GM18502 (cell line): ENCODE measurements at regions not wholly inside any gene's neighbourhood (a gene's known extent, or its start where the extent isn't known, plus 50 kb on each side); places are given as distances from the start of the nearest gene placed in this dataset.

Source experiments
- ATAC-seq: cut with Tn5 transposase; IDR thresholded peaks from one replicate; pipeline ENCODE4 v1.9.1; 2021; ENCODE audit warnings: mild to moderate bottlenecking; ENCODE audit not compliant: unreplicated experiment, poor library complexity

DNA sequence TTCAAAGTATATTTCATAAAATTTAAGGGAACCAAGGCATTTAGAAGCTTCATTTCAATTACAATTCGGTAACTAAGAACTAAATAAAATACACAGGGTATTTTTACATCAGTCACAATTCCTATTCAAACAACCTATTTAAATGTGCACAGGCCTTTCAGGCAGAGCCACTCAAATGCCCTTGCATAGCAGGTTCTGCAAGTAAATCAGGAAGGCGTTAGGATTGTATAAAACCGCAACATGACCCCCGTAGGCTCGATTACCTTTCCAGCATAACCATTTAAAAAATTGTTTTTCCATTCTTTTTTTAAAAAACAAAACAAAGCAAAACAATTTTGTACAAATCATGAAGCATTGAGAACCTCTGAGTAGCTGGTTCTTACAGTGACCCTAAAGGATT, 289.9 kb upstream of the SP8 start:
- ATAC-seq = no peak

DNA sequence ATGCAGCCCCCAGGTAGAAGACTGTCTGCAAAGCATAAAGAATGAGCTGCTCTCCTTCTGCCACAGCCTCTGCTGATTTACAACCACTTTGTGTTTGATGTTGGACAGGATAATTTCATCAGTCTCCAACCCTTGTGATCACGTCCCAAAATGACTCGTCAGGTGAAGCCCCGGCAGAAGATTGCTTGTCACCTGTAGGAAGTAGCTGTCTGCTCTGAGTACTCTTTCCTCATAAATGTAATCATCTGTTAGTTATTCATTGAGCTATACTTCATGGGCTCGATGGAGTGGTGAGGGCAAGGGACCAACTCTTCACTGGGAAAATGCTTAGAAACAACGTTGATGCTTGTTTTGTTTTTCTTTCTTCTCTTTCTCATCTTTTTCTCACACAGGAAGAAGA, 290.9 kb upstream of the SP8 start:
- no peak for ATAC-seq

DNA sequence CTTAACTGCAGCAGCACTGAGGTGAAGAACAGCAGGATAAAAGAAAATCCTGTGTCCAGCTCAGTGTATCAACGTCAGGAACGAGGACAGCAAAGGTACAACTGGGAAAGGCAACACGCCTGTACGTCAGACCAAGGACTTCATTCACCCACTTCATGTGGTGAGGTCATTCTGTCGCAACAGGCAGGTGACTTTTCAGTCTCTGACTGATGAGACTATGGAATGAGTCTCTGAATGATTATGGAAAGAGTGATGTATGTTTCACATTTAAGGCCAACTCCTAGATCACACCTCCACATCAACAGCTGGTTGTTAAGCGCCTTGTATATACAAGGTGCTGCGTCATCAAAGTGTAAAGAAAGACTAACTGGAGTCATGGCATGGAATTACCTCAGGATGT, 297.6 kb upstream of the SP8 start:
- no peak for ATAC-seq

- ATAC-seq = no peak
Observed at GRCh38 chr7:21086688-21087087, 300.0 kb upstream of the SP8 start.

GRCh38 chr7:21089653-21090052, 303.0 kb upstream of the SP8 start:
- ATAC-seq = no peak

DNA sequence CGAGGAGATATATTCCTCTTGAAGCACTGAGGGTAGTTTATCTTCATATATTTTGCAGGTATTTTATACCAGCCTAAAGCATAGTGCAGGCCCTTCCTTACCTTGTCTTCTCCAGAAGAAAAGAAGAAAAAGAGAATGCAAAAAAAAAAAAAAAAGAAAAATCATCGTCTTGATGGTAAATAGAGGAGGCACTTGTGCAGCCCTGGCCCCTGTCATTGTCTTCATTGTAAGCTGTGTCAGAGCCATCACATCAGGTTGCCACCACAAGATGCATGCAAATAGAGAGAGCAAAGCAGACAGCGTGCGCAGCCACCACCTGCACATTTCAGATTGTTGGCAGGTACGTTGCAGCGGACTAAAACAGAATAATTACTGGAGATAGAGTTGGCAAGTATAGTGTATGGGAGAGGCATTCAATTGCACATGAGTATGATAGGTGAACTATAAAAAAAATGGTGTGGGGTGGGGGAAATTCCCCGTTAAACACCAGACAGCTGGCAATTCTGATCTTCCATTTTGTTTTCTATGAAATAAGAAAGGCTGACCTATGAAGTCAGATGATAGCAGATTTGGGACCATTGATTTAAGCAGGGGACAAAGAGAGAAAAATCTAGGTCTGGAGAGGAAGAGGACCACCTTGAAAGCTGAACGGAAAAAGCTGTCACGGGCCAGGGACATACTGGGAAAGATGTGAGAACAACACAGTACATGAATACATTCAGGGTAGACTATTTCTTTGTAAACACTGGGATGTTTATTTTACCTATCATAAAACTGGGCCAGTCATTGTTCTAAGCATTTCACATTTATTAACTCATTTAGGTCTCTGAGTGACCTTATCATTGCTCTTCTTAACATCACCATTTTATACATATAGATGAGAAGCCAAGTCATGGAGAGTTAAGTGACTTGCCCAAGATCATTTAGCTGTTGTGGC, 306.3 kb upstream of the SP8 start:
- no peak for ATAC-seq

DNA sequence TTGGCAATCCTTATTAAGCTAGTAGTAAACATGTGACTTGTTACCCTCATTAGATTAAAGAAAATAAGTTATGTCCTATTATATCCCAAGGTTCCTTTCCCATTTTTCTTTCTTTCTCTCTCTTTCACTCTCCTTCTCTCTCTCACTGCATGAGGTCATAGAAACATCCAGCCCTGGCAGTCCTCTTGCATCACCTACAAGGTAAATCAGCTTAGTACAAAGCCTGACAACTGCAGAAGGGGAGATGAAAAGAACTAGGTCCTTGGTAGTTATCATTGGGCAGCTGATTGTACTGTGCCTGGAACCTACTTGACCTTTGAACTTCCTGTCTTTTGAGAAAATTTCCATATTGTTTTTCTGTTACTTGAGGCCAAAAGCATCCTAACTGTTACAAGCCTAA, 307.9 kb upstream of the SP8 start:
- ATAC-seq = no peak

GRCh38 chr7:21099432-21099831, 312.7 kb upstream of the SP8 start:
- no peak for ATAC-seq

- no peak for ATAC-seq
Observed at GRCh38 chr7:21099955-21100354, 313.3 kb upstream of the SP8 start.

- ATAC-seq = no peak
Observed at GRCh38 chr7:21101541-21101940, 314.9 kb upstream of the SP8 start.

GRCh38 chr7:21103426-21104123, 316.9 kb upstream of the SP8 start:
- ATAC-seq = no peak

DNA sequence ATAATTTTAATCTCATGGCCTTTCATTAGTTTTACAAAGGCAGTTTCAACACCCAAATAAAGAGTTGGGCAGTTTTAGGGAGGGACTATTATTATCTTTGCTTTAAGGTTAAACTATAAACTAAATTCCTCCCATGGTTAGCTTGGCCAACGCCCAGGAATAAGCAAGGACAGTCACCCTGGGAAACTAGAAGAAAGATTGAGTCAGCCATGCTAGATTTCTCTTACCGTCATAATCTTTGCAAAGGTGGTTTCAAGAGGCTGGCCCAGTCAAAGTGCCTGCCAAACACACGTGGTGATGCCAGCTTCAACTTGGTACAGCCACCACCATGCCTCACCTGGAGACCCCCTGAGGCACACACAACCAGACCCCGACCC, 317.4 kb upstream of the SP8 start:
- no peak for ATAC-seq

DNA sequence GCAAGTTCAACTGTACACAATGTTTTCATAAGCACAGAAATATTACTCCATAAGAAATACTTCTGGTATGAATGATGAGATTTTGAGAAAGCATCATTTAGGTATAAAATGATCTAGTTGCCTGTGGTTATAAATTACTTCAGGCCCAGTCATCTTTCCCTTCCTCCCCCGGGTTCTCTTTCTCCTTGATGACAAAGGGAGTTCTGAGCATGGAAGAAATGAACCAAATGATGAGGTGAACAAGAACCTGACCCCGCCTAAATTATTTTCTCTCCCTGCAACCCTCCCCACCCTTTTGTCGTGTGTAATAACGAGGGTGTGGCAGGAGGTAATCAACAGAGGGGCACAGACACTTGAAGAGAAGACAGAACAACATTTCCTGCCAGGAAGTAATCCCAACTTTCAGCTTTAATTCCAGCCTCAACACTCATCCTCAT, 319.6 kb upstream of the SP8 start:
- ATAC-seq = no peak

GRCh38 chr7:21107101-21107500, 320.4 kb upstream of the SP8 start:
- no peak for ATAC-seq

DNA sequence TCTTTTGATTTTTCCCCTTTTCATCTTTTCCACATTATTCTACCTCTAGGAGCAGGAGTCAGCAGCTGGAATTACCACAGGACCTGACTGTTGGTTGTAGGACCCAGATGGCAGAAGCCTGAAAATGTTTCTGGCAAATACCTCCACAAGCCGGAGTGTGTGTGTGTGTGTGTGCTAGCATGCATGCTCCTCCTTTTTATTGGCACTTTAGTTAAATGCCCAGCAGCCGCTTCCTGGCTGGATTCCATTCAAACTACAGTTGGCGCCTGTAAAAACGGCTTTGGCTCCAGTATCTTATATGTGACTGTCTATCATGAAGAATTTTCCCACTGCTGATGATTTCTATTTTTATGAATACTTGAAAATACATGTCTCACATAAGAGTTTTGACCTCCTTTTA, 319.7 kb upstream of the SP4 start:
- ATAC-seq = no peak

GRCh38 chr7:21113609-21114415, 314.1 kb upstream of the SP4 start:
- ATAC-seq = no peak

DNA sequence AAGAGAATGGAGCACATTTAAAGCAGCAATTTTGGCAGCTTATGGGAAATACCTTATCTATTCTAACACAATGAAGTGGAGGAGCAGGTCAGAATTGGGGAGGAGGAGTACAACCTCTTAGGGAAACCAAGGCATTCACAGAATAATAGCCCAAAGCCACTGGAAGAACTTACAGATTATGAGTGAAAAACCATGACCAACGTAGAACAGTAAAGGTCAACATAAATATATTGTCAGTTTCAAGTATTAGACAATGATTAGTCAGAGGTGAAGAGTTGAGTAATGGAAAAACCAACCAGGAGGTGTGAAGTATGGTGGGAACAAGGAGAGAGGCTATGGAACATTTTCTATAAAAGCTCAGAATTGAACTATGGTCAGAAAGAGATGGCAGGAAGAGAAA, 304.3 kb upstream of the SP4 start:
- no peak for ATAC-seq

- ATAC-seq = no peak
Observed at GRCh38 chr7:21125297-21125696, 302.6 kb upstream of the SP4 start.

GRCh38 chr7:21128062-21128817, 299.6 kb upstream of the SP4 start:
- ATAC-seq = no peak

DNA sequence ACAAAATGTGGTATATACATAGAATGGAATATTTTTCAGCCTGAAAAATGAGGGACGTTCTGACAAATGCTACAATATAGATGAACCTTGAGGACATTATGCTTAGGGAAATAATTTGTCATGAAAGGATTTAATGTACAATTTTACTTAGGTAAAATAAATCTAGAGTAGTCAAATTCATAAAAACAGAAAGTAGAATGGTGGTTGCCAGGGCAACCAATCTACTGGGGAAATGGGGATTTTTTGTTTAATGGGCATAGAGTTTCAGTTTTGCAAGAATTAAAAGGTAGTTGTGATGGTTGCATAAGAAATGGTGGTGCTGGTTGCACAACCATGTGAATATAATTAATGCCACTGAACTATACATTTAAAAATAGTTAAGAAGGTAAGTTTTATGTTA, 296.0 kb upstream of the SP4 start:
- no peak for ATAC-seq
